HepG2 (cell line): ENCODE measurements at regions not wholly inside any gene's neighbourhood (a gene's known extent, or its start where the extent isn't known, plus 50 kb on each side); places are given as distances from the start of the nearest gene placed in this dataset.

Experiments
- ATAC-seq: fragments of 200-7000 bp; cut with Tn5 transposase; 3 replicates; pipeline ENCODE4 v1.9.1; 2020; ENCODE audit warnings: mild to moderate bottlenecking, moderate library complexity
- BruUV-seq: library from RNA; stranded (reverse); fragments of 400-500 nt; replicated peaks from 2 replicates; lab custom pipeline; 2021; lab: Mats Ljungman, UMichigan
- CTCF ChIA-PET: fragments of 300-600 bp; formaldehyde crosslinking; extraction: SDS; loops from one replicate; lab custom pipeline; 2021; ENCODE audit warnings: low total read pairs, inconsistent platforms, low intra/inter-chr PET ratio; lab: Yijun Ruan, JAX
- POLR2A ChIA-PET: fragments of 350-600 bp; sonication (Branson Sonifier 250); formaldehyde crosslinking; loops from one replicate; lab custom pipeline; 2020; ENCODE audit warnings: antibody characterized with exemption, inconsistent platforms; lab: Yijun Ruan, JAX
- DNase-seq: peaks from one replicate; pipeline ENCODE4 v3.0.0-alpha.2; 2015; ENCODE audit warnings: low spot score
- FAIRE-seq: peaks from 3 replicates; lab custom pipeline; 2011; peaks lifted over from hg19 to GRCh38; lab: Jason Lieb, UNC
- H2AFZ ChIP-seq: one replicate; pipeline ENCODE4 v1.6.1; 2011; ENCODE audit warnings: low read length, inconsistent platforms
- H3K27ac ChIP-seq: fragments of 300-600 bp; 3 replicates; pipeline ENCODE4 v1.8.0; 2011; ENCODE audit warnings: mixed run types, mild to moderate bottlenecking, mixed read lengths, low read length, inconsistent platforms; ENCODE audit not compliant: insufficient read depth; ENCODE audit errors: extremely low read length
- H3K27me3 ChIP-seq, 2 experiments: fragments of 200-600 bp in 1 of 2; 2 replicates in 1 of 2; 3 replicates in 1 of 2; pipeline versions ENCODE4 v1.6.0 to v1.8.0; 2011; ENCODE audit warnings: low read length in 2 of 2, mild to moderate bottlenecking in 2 of 2, moderate library complexity in 2 of 2, inconsistent platforms in 1 of 2; ENCODE audit not compliant: insufficient read depth in 2 of 2, control insufficient read depth in 1 of 2
- H3K36me3 ChIP-seq, 2 experiments: fragments of 200-600 bp in 1 of 2; replicated peaks in 1 of 2; 2 replicates in 1 of 2; 3 replicates in 1 of 2; pipeline versions ENCODE4 v1.5.1 to v1.8.0; 2011; ENCODE audit warnings: low read length in 2 of 2, inconsistent platforms in 1 of 2; ENCODE audit not compliant: insufficient read depth in 2 of 2, control insufficient read depth in 1 of 2
- H3K4me1 ChIP-seq: 2 replicates; pipeline ENCODE4 v1.5.1; 2012; ENCODE audit warnings: low read length, inconsistent platforms; ENCODE audit not compliant: insufficient read depth
- H3K4me2 ChIP-seq: 2 replicates; pipeline ENCODE4 v1.6.0; 2011; ENCODE audit warnings: low read depth, low read length, inconsistent platforms
- H3K4me3 ChIP-seq, 3 experiments: fragments of 200-600 bp in 1 of 3; sonication (generic), shearing (Covaris generic) in 1 of 3; replicated peaks in 1 of 3; 2 replicates each; pipeline ENCODE4 v1.5.1; 2011 to 2016; ENCODE audit warnings: low read length in 3 of 3, inconsistent platforms in 2 of 3, low read depth in 2 of 3, mild to moderate bottlenecking in 2 of 3, control low read depth in 1 of 3, mixed read lengths in 1 of 3; ENCODE audit not compliant: insufficient read depth in 1 of 3
- H3K79me2 ChIP-seq: one replicate; pipeline ENCODE4 v1.6.1; 2011; ENCODE audit warnings: low read length, inconsistent platforms; ENCODE audit not compliant: insufficient read depth
- H3K9ac ChIP-seq: 2 replicates; pipeline ENCODE4 v1.6.0; 2011; ENCODE audit warnings: mild to moderate bottlenecking, low read depth, low read length, inconsistent platforms; ENCODE audit not compliant: insufficient read depth
- H3K9me3 ChIP-seq: 2 replicates; pipeline ENCODE4 v1.5.1; 2012; ENCODE audit warnings: mild to moderate bottlenecking, low read length
- H4K20me1 ChIP-seq: 2 replicates; pipeline ENCODE4 v1.6.0; 2011; ENCODE audit warnings: inconsistent platforms, mild to moderate bottlenecking, low read length, moderate library complexity; ENCODE audit not compliant: insufficient read depth
- FOSL2 ChIP-seq: sonication (generic); formaldehyde crosslinking; IDR thresholded peaks from 2 replicates; pipeline ENCODE4 v1.4.0; 2020; ENCODE audit warnings: missing genetic modification reagents
- ISL2 ChIP-seq: sonication (generic); formaldehyde crosslinking; IDR thresholded peaks from 2 replicates; pipeline ENCODE4 v1.5.0; 2020; ENCODE audit warnings: missing genetic modification reagents
- KLF16 ChIP-seq, 2 experiments: sonication (generic) in 1 of 2; formaldehyde crosslinking in 1 of 2; IDR thresholded peaks; 2 replicates each; pipeline versions ENCODE4 v1.6.1 to v1.8.0; 2016 to 2023; ENCODE audit warnings: missing genetic modification reagents in 2 of 2, missing compliant biosample characterization in 1 of 2
- MYNN ChIP-seq: sonication (generic); formaldehyde crosslinking; IDR thresholded peaks from 2 replicates; pipeline ENCODE4 v1.4.0; 2020; ENCODE audit warnings: mild to moderate bottlenecking, low read depth, missing genetic modification reagents
- NFYB ChIP-seq: sonication (generic); formaldehyde crosslinking; IDR thresholded peaks from 2 replicates; pipeline ENCODE4 v1.4.0; 2020; ENCODE audit warnings: missing genetic modification reagents
- POGZ ChIP-seq: sonication (generic); formaldehyde crosslinking; IDR thresholded peaks from 2 replicates; pipeline ENCODE4 v1.4.0; 2020; ENCODE audit warnings: mild to moderate bottlenecking, missing genetic modification reagents
- SKIL ChIP-seq: sonication (generic); formaldehyde crosslinking; IDR thresholded peaks from 2 replicates; pipeline ENCODE4 v1.8.0; 2022; ENCODE audit warnings: missing genetic modification reagents, mild to moderate bottlenecking, moderate library complexity, borderline replicate concordance
- ZFYVE20 ChIP-seq: sonication (generic); formaldehyde crosslinking; IDR thresholded peaks from 2 replicates; pipeline ENCODE4 v1.8.0; 2023; ENCODE audit warnings: low read depth, mild to moderate bottlenecking, moderate library complexity, missing genetic modification reagents, borderline replicate concordance
- WGBS: methylation state at CpG from one replicate; pipeline ENCODE4 v1.1.6; 2017; ENCODE audit warnings: low lambda C conversion rate; 5-methylcytosine and 5-hydroxymethylcytosine counted together
- in situ Hi-C: cut with HindIII; loops from 2 replicates; pipeline ENCODE4 v1.10.0; 2017; ENCODE audit warnings: low pct_unique_long_range_greater_than_20kb; ENCODE audit not compliant: extremely low pct_ligation_motif_present
- intact Hi-C: fragments of 100-400 bp; cut with micrococcal nuclease; formaldehyde crosslinking; loops from one replicate; pipeline ENCODE4 v1.10.0; 2022; ENCODE audit not compliant: unreplicated experiment
- TF ChIP-seq, protein P1 (sequence below): fragments of 450-650 bp; IDR thresholded peaks from 2 replicates; pipeline ENCODE4 v1.6.1; 2016
- TF ChIP-seq, protein P2 (sequence below): sonication (generic); formaldehyde crosslinking; IDR thresholded peaks from 2 replicates; pipeline ENCODE4 v1.4.0; 2020; ENCODE audit warnings: mild to moderate bottlenecking, missing genetic modification reagents

DNA sequence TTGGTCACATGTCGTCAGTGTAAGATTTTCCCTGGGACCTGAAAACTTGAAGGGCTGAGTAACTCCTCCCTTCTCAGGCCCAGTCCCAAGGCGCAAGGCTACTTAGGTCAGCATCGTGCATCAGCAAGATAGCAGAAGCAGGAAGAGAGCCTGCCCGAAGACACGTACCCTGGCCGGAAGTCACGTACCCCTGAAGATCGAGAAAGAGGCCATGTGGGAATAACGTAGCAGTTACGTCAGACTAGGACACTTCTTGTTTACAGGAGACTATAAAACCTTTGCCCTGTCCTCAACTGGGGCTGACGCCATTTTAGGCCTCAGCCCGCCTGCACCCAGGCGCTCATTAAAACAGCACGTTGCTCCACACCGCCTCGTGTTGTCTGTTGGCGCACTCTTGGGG lies 114.3 kb upstream of the GALNT17 start:
- TF ChIP-seq ZFYVE20 (CRISPR knock-in tag) (no peak), POGZ (CRISPR knock-in tag) (no peak), FOSL2 (CRISPR knock-in tag) (no peak), SKIL (no peak), KLF16 (CRISPR knock-in tag; IDR thresholded peaks at IDR 0.05) (no peak), ISL2 (no peak), NFYB (no peak), MYNN (CRISPR knock-in tag) (no peak)
- TF ChIP-seq, protein P1, sequence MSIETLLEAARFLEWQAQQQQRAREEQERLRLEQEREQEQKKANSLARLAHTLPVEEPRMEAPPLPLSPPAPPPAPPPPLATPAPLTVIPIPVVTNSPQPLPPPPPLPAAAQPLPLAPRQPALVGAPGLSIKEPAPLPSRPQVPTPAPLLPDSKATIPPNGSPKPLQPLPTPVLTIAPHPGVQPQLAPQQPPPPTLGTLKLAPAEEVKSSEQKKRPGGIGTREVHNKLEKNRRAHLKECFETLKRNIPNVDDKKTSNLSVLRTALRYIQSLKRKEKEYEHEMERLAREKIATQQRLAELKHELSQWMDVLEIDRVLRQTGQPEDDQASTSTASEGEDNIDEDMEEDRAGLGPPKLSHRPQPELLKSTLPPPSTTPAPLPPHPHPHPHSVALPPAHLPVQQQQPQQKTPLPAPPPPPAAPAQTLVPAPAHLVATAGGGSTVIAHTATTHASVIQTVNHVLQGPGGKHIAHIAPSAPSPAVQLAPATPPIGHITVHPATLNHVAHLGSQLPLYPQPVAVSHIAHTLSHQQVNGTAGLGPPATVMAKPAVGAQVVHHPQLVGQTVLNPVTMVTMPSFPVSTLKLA = no peak
- TF ChIP-seq, protein P2, sequence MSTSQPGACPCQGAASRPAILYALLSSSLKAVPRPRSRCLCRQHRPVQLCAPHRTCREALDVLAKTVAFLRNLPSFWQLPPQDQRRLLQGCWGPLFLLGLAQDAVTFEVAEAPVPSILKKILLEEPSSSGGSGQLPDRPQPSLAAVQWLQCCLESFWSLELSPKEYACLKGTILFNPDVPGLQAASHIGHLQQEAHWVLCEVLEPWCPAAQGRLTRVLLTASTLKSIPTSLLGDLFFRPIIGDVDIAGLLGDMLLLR = no peak
- H3K4me1 ChIP-seq = no peaks in the 10 kb centered on the region
- H3K27ac ChIP-seq = no peak overlapping the region
- no peaks in the 10 kb centered on the region for H3K36me3 ChIP-seq
- H3K79me2 ChIP-seq = no peaks in the 10 kb centered on the region
- FAIRE-seq (no peak), ATAC-seq (no peak), DNase-seq (no peak)
- in situ Hi-C loops (no loop called here), intact Hi-C loops (no loop called here)
- no peak overlapping the region for H3K4me2 ChIP-seq
- ChIA-PET CTCF (no interaction called here), POLR2A (no interaction called here)
- BruUV-seq = no TSS peak
- WGBS = 61% methylated on average over 17 of the region's 17 CpGs
- H2AFZ ChIP-seq = no peak overlapping the region
- no peak overlapping the region for H3K9ac ChIP-seq
- H3K9me3 ChIP-seq = no peaks in the 10 kb centered on the region
- H3K27me3 ChIP-seq = no peaks in the 10 kb centered on the region
- no peak overlapping the region for H3K4me3 ChIP-seq
- no peaks in the 10 kb centered on the region for H4K20me1 ChIP-seq
